MM.1S (cell line): ENCODE measurements at regions not wholly inside any gene's neighbourhood (a gene's known extent, or its start where the extent isn't known, plus 50 kb on each side); places are given as distances from the start of the nearest gene placed in this dataset.

ENCODE experiments used
- DNase-seq: peaks from one replicate; pipeline ENCODE4 v3.0.0-alpha.2; 2015
- H2AFZ ChIP-seq: fragments of 300-600 bp; sonication (generic); 2 replicates; pipeline ENCODE4 v1.6.0; 2016; ENCODE audit warnings: antibody characterized with exemption, low read length
- H3F3A ChIP-seq: fragments of 300-600 bp; sonication (generic); 2 replicates; pipeline ENCODE4 v1.6.1; 2016; ENCODE audit warnings: mild to moderate bottlenecking, antibody characterized with exemption, low read length, moderate library complexity, mixed read lengths; ENCODE audit not compliant: insufficient read depth
- H3K27ac ChIP-seq: fragments of 300-600 bp; sonication (generic); 2 replicates; pipeline ENCODE4 v1.5.1; 2016; ENCODE audit warnings: mild to moderate bottlenecking, low read length
- H3K27me3 ChIP-seq: fragments of 300-600 bp; sonication (generic); replicated peaks from 2 replicates; pipeline ENCODE4 v1.6.0; 2016; ENCODE audit warnings: low read length; ENCODE audit not compliant: insufficient read depth
- H3K36me3 ChIP-seq: fragments of 300-600 bp; sonication (generic); replicated peaks from 2 replicates; pipeline ENCODE4 v1.6.1; 2016; ENCODE audit warnings: mild to moderate bottlenecking, low read length, mixed read lengths; ENCODE audit not compliant: insufficient read depth
- H3K4me1 ChIP-seq: fragments of 300-600 bp; sonication (generic); 2 replicates; pipeline ENCODE4 v1.6.1; 2016; ENCODE audit warnings: low read length, mixed read lengths
- H3K4me2 ChIP-seq: fragments of 300-600 bp; sonication (generic); 2 replicates; pipeline ENCODE4 v1.6.0; 2016; ENCODE audit warnings: low read depth, low read length
- H3K4me3 ChIP-seq: fragments of 300-600 bp; sonication (generic); 2 replicates; pipeline ENCODE4 v1.5.1; 2016; ENCODE audit warnings: low read length, mixed read lengths
- H3K79me2 ChIP-seq: fragments of 300-600 bp; sonication (generic); 2 replicates; pipeline ENCODE4 v1.6.1; 2016; ENCODE audit warnings: mixed run types, low read length, mixed read lengths
- H3K9ac ChIP-seq: fragments of 300-600 bp; sonication (generic); 2 replicates; pipeline ENCODE4 v1.6.1; 2016; ENCODE audit warnings: low read length, mixed read lengths
- H3K9me2 ChIP-seq: fragments of 300-600 bp; sonication (generic); replicated peaks from 2 replicates; pipeline ENCODE4 v1.6.1; 2016; ENCODE audit warnings: mild to moderate bottlenecking, low read length, mixed read lengths; ENCODE audit not compliant: insufficient read depth
- H3K9me3 ChIP-seq: fragments of 300-600 bp; sonication (generic); replicated peaks from 2 replicates; pipeline ENCODE4 v1.6.1; 2016; ENCODE audit warnings: mild to moderate bottlenecking, low read length, mixed read lengths; ENCODE audit not compliant: insufficient read depth
- H4K20me1 ChIP-seq: fragments of 300-600 bp; sonication (generic); 2 replicates; pipeline ENCODE4 v1.6.1; 2016; ENCODE audit warnings: mild to moderate bottlenecking, low read length, moderate library complexity, mixed read lengths; ENCODE audit not compliant: insufficient read depth
- CTCF ChIP-seq: fragments of 300-600 bp; sonication (generic); IDR thresholded peaks from 2 replicates; pipeline ENCODE4 v1.5.1; 2016; ENCODE audit warnings: antibody characterized with exemption, low read length, mixed read lengths
- EZH2 ChIP-seq: fragments of 300-600 bp; sonication (generic); optimal IDR thresholded peaks from 2 replicates; pipeline ENCODE3; 2017; ENCODE audit warnings: low read depth, mild to moderate bottlenecking, antibody characterized with exemption, low read length, mixed read lengths
- EZH2phosphoT487 ChIP-seq: fragments of 300-600 bp; sonication (generic); IDR thresholded peaks from 2 replicates; pipeline ENCODE4 v1.6.1; 2018; ENCODE audit warnings: antibody characterized with exemption, low read length

GRCh38 chr14:26381405-26381804 lies 216.4 kb downstream of the NOVA1 start:
- no peak overlapping the region for H3K9ac ChIP-seq
- H3K4me3 ChIP-seq: no peak overlapping the region
- H2AFZ ChIP-seq: no peak overlapping the region
- no peaks in the 10 kb centered on the region for H3K9me2 ChIP-seq
- TF ChIP-seq CTCF (no peak), EZH2phosphoT487 (no peak), EZH2 (no peak)
- no peaks in the 10 kb centered on the region for H3K4me1 ChIP-seq
- no peaks in the 10 kb centered on the region for H4K20me1 ChIP-seq
- DNase-seq: no peak
- H3K4me2 ChIP-seq: no peak overlapping the region
- no peak overlapping the region for H3K27ac ChIP-seq
- no peaks in the 10 kb centered on the region for H3F3A ChIP-seq
- no peaks in the 10 kb centered on the region for H3K9me3 ChIP-seq
- no peaks in the 10 kb centered on the region for H3K79me2 ChIP-seq
- H3K27me3 ChIP-seq: no peaks in the 10 kb centered on the region
- no peaks in the 10 kb centered on the region for H3K36me3 ChIP-seq

- no peak for TF ChIP-seq EZH2phosphoT487
- no peak for TF ChIP-seq CTCF
- TF ChIP-seq EZH2: no peak
- DNase-seq: no peak
- Histone ChIP-seq H3K79me2 (no peaks in the 10 kb centered on the region), H3K4me3 (no peak overlapping the region), H3K36me3 (no peaks in the 10 kb centered on the region), H3K27ac (no peak overlapping the region), H4K20me1 (no peaks in the 10 kb centered on the region), H3K4me2 (no peak overlapping the region), H3F3A (no peaks in the 10 kb centered on the region), H3K4me1 (no peaks in the 10 kb centered on the region), H2AFZ (no peak overlapping the region), H3K9me2 (no peaks in the 10 kb centered on the region), H3K27me3 (no peaks in the 10 kb centered on the region), H3K9me3 (no peaks in the 10 kb centered on the region), H3K9ac (no peak overlapping the region)
Observed at GRCh38 chr14:26380637-26381036, 217.2 kb downstream of the NOVA1 start.

- Histone ChIP-seq H3K9me2 (no peaks in the 10 kb centered on the region), H4K20me1 (no peaks in the 10 kb centered on the region), H3K4me1 (no peaks in the 10 kb centered on the region), H3K27me3 (no peaks in the 10 kb centered on the region), H3K79me2 (no peaks in the 10 kb centered on the region), H3K9ac (no peak overlapping the region), H3K36me3 (no peaks in the 10 kb centered on the region), H3F3A (no peaks in the 10 kb centered on the region), H3K9me3 (no peaks in the 10 kb centered on the region), H3K4me3 (no peak overlapping the region), H3K4me2 (no peak overlapping the region), H3K27ac (no peak overlapping the region), H2AFZ (no peak overlapping the region)
- TF ChIP-seq EZH2 (no peak), EZH2phosphoT487 (no peak), CTCF (no peak)
- no peak for DNase-seq
Observed at GRCh38 chr14:26379951-26380350, 217.9 kb downstream of the NOVA1 start.
